Astrocyte (in vitro differentiated cells and primary cell): ENCODE measurements at regions not wholly inside any gene's neighbourhood (a gene's known extent, or its start where the extent isn't known, plus 50 kb on each side); places are given as distances from the start of the nearest gene placed in this dataset.
A peak's percentile ranks its signal among the peaks of the same experiment; 100 is the strongest.

ENCODE experiments used
- DNase-seq: peaks from one replicate; pipeline ENCODE4 v3.0.0-alpha.2; 2010; ENCODE audit warnings: low read depth
- FAIRE-seq: peaks from 2 replicates; lab custom pipeline; 2011; peaks lifted over from hg19 to GRCh38; lab: Jason Lieb, UNC
- H2AFZ ChIP-seq: 2 replicates; pipeline ENCODE4 v1.6.0; 2012; ENCODE audit warnings: low read depth, low read length, inconsistent platforms
- H3K27ac ChIP-seq: 2 replicates; pipeline ENCODE4 v1.5.1; 2011; ENCODE audit warnings: low read depth, low read length, inconsistent platforms
- H3K27me3 ChIP-seq: 2 replicates; pipeline ENCODE4 v1.6.0; 2011; ENCODE audit warnings: low read length, inconsistent platforms; ENCODE audit not compliant: insufficient read depth
- H3K36me3 ChIP-seq: 2 replicates; pipeline ENCODE4 v1.5.1; 2011; ENCODE audit warnings: low read length, inconsistent platforms; ENCODE audit not compliant: insufficient read depth
- H3K4me1 ChIP-seq: 2 replicates; pipeline ENCODE4 v1.5.1; 2011; ENCODE audit warnings: low read length, inconsistent platforms; ENCODE audit not compliant: insufficient read depth
- H3K4me2 ChIP-seq: 2 replicates; pipeline ENCODE4 v1.6.0; 2012; ENCODE audit warnings: low read length, inconsistent platforms
- H3K4me3 ChIP-seq: 2 replicates; pipeline ENCODE4 v1.5.1; 2011; ENCODE audit warnings: low read depth, mild to moderate bottlenecking, low read length, inconsistent platforms; ENCODE audit not compliant: insufficient read depth
- H3K79me2 ChIP-seq: 2 replicates; pipeline ENCODE4 v1.6.0; 2012; ENCODE audit warnings: mild to moderate bottlenecking, low read length, inconsistent platforms; ENCODE audit not compliant: insufficient read depth
- H3K9ac ChIP-seq: 2 replicates; pipeline ENCODE4 v1.6.0; 2012; ENCODE audit warnings: mild to moderate bottlenecking, low read length, inconsistent platforms
- H3K9me3 ChIP-seq: 2 replicates; pipeline ENCODE4 v1.5.1; 2012; ENCODE audit warnings: low read depth, mild to moderate bottlenecking, low read length, inconsistent platforms; ENCODE audit not compliant: insufficient read depth
- H4K20me1 ChIP-seq: 2 replicates; pipeline ENCODE4 v1.6.0; 2012; ENCODE audit warnings: low read length, inconsistent platforms; ENCODE audit not compliant: insufficient read depth
- H3K27ac Mint-ChIP-seq: one replicate; pipeline ENCODE4 v1.8.0; 2021; ENCODE audit warnings: mild to moderate bottlenecking, mixed read lengths; ENCODE audit not compliant: unreplicated experiment
- H3K27me3 Mint-ChIP-seq: one replicate; pipeline ENCODE4 v1.8.0; 2021; ENCODE audit warnings: low read depth, mixed read lengths; ENCODE audit not compliant: unreplicated experiment
- H3K36me3 Mint-ChIP-seq: one replicate; pipeline ENCODE4 v1.8.0; 2021; ENCODE audit warnings: low read depth, mixed read lengths; ENCODE audit not compliant: unreplicated experiment
- H3K4me1 Mint-ChIP-seq: one replicate; pipeline ENCODE4 v1.8.0; 2021; ENCODE audit warnings: low read depth, mixed read lengths; ENCODE audit not compliant: unreplicated experiment
- H3K4me3 Mint-ChIP-seq: one replicate; pipeline ENCODE4 v1.8.0; 2021; ENCODE audit warnings: mild to moderate bottlenecking, moderate library complexity, mixed read lengths; ENCODE audit not compliant: unreplicated experiment
- H3K9me3 Mint-ChIP-seq: one replicate; pipeline ENCODE4 v1.8.0; 2021; ENCODE audit warnings: mild to moderate bottlenecking, mixed read lengths; ENCODE audit not compliant: unreplicated experiment
- EZH2 ChIP-seq: IDR thresholded peaks from 2 replicates; pipeline ENCODE4 v1.6.1; 2012; ENCODE audit warnings: mild to moderate bottlenecking, low read length, inconsistent platforms; ENCODE audit not compliant: insufficient read depth
- TF ChIP-seq, protein P1 (sequence below): IDR thresholded peaks from 2 replicates; pipeline ENCODE4 v1.5.1; 2011; ENCODE audit warnings: low read depth, mild to moderate bottlenecking, inconsistent platforms, low read length, moderate library complexity; ENCODE audit not compliant: insufficient read depth

- H2AFZ ChIP-seq = no peak overlapping the region
- no peaks in the 10 kb centered on the region for H3K9me3 Mint-ChIP-seq
- no peak for FAIRE-seq
Measured at GRCh38 chr17:70773258-70773657, 603.9 kb downstream of the KCNJ2 start.

GRCh38 chr17:70774339-70775117 is 605.2 kb downstream of the KCNJ2 start:
- Histone ChIP-seq H3K36me3 (no peaks in the 10 kb centered on the region), H3K9me3 (no peaks in the 10 kb centered on the region), H3K9ac (no peak overlapping the region), H3K79me2 (no peaks in the 10 kb centered on the region), H3K4me2 (no peak overlapping the region), H3K27ac (no peak overlapping the region), H3K4me1 (no peaks in the 10 kb centered on the region), H4K20me1 (no peaks in the 10 kb centered on the region), H2AFZ (no peak overlapping the region), H3K4me3 (no peak overlapping the region), H3K27me3 (no peaks in the 10 kb centered on the region)
- TF ChIP-seq EZH2 = no peak
- TF ChIP-seq, protein P1, sequence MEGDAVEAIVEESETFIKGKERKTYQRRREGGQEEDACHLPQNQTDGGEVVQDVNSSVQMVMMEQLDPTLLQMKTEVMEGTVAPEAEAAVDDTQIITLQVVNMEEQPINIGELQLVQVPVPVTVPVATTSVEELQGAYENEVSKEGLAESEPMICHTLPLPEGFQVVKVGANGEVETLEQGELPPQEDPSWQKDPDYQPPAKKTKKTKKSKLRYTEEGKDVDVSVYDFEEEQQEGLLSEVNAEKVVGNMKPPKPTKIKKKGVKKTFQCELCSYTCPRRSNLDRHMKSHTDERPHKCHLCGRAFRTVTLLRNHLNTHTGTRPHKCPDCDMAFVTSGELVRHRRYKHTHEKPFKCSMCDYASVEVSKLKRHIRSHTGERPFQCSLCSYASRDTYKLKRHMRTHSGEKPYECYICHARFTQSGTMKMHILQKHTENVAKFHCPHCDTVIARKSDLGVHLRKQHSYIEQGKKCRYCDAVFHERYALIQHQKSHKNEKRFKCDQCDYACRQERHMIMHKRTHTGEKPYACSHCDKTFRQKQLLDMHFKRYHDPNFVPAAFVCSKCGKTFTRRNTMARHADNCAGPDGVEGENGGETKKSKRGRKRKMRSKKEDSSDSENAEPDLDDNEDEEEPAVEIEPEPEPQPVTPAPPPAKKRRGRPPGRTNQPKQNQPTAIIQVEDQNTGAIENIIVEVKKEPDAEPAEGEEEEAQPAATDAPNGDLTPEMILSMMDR = no peak
- FAIRE-seq = no peak
- Mint-ChIP-seq H3K27ac (no peak overlapping the region), H3K4me3 (no peak overlapping the region), H3K9me3 (no peaks in the 10 kb centered on the region), H3K4me1 (no peaks in the 10 kb centered on the region), H3K36me3 (no peaks in the 10 kb centered on the region), H3K27me3 (no peaks in the 10 kb centered on the region)
- peak; percentile 2 for DNase-seq

More at GRCh38 chr17:70773258-70773657, 603.9 kb downstream of the KCNJ2 start:
- no peak overlapping the region for H3K9ac ChIP-seq
- no peaks in the 10 kb centered on the region for H3K27me3 ChIP-seq
- H3K27ac Mint-ChIP-seq = no peak overlapping the region
- H3K36me3 Mint-ChIP-seq = no peaks in the 10 kb centered on the region
- H3K4me3 ChIP-seq = no peak overlapping the region
- no peaks in the 10 kb centered on the region for H4K20me1 ChIP-seq
- no peaks in the 10 kb centered on the region for H3K9me3 ChIP-seq
- H3K4me1 Mint-ChIP-seq = no peaks in the 10 kb centered on the region
- H3K4me1 ChIP-seq = no peaks in the 10 kb centered on the region
- no peaks in the 10 kb centered on the region for H3K36me3 ChIP-seq
- no peak overlapping the region for H3K27ac ChIP-seq
- TF ChIP-seq, protein P1 = no peak
- TF ChIP-seq EZH2 = no peak
- no peak overlapping the region for H3K4me3 Mint-ChIP-seq
- H3K4me2 ChIP-seq = no peak overlapping the region
- no peak for DNase-seq
- no peaks in the 10 kb centered on the region for H3K79me2 ChIP-seq
- H3K27me3 Mint-ChIP-seq = no peaks in the 10 kb centered on the region

DNA sequence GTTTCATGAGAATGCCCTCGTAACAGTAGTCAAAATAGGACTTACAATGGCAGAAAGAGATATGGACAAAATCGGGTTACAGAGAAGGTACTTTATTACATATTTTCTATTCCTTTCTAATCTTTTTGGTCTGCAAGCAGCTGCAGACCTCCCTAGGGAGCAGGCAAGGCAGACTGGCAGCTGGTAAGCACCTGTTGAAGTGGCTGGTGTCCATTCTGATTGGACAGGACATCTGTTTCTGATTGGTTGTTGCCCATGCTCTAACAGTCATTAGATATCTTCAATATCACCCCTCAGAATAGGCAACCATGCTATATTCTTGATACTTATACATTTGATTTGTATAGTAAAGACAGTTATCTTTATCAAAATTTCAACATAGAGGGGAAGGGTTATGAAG is 606.3 kb downstream of the KCNJ2 start:
- no peaks in the 10 kb centered on the region for H3K27me3 Mint-ChIP-seq
- Histone ChIP-seq H3K9ac (no peak overlapping the region), H3K27me3 (no peaks in the 10 kb centered on the region), H3K4me2 (no peak overlapping the region), H3K4me3 (no peak overlapping the region), H3K79me2 (no peaks in the 10 kb centered on the region), H3K4me1 (no peaks in the 10 kb centered on the region), H3K9me3 (no peaks in the 10 kb centered on the region), H3K36me3 (no peaks in the 10 kb centered on the region), H3K27ac (no peak overlapping the region), H2AFZ (no peak overlapping the region), H4K20me1 (no peaks in the 10 kb centered on the region)
- DNase-seq = no peak
- peaks cover 3% of the 10 kb centered on the region for H3K4me1 Mint-ChIP-seq
- H3K4me3 Mint-ChIP-seq = no peak overlapping the region
- no peaks in the 10 kb centered on the region for H3K36me3 Mint-ChIP-seq
- TF ChIP-seq, protein P1 = no peak
- TF ChIP-seq EZH2 = no peak
- no peak for FAIRE-seq
- no peak overlapping the region for H3K27ac Mint-ChIP-seq
- H3K9me3 Mint-ChIP-seq = no peaks in the 10 kb centered on the region
